ENCODE measurements at regions not wholly inside any gene's neighbourhood (a gene's known extent, or its start where the extent isn't known, plus 50 kb on each side); places are given as distances from the start of the nearest gene placed in this dataset.

DNA sequence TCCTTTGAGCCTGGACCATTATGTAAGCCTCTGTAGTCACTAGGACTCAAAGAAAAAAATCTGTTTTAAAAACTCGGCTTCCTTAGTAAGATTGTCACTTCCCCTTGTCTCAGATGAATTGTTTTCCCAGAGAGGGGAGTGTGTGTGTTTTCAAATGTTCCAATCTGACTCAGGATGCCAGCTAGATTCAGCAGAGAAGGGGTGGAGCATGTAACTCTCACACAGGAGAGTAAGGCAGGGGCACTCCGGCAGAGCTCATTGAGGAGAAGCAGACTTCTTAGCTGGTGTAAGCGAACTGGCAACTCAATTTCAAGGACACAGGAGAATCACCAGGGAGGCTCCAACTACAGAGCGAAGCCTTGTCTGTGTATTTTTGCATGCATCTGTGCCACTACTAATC, 623.2 kb downstream of the LMO4 start:
- peaks cover 0 to 6% (median 0%) of the 10 kb centered on the region in 4 donors for H3K4me1 ChIP-seq
- H3K27me3 ChIP-seq: no peaks in the 10 kb centered on the region
- DNase-seq (ENCODE audit: low spot score in 2 of 2): no peak
- TF ChIP-seq EP300 (IDR thresholded peaks at IDR 0.05) (no peak), POLR2A (IDR thresholded peaks at IDR 0.05) (no peak)
- TF ChIP-seq, protein P1, sequence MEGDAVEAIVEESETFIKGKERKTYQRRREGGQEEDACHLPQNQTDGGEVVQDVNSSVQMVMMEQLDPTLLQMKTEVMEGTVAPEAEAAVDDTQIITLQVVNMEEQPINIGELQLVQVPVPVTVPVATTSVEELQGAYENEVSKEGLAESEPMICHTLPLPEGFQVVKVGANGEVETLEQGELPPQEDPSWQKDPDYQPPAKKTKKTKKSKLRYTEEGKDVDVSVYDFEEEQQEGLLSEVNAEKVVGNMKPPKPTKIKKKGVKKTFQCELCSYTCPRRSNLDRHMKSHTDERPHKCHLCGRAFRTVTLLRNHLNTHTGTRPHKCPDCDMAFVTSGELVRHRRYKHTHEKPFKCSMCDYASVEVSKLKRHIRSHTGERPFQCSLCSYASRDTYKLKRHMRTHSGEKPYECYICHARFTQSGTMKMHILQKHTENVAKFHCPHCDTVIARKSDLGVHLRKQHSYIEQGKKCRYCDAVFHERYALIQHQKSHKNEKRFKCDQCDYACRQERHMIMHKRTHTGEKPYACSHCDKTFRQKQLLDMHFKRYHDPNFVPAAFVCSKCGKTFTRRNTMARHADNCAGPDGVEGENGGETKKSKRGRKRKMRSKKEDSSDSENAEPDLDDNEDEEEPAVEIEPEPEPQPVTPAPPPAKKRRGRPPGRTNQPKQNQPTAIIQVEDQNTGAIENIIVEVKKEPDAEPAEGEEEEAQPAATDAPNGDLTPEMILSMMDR (IDR thresholded peaks at IDR 0.05): no peak
- no peak overlapping the region for H3K4me3 ChIP-seq
- no peak overlapping the region for H3K27ac ChIP-seq
- H3K36me3 ChIP-seq: no peaks in the 10 kb centered on the region
- H3K9me3 ChIP-seq: no peaks in the 10 kb centered on the region
- 56 to 71% methylated on average over 4 of the region's 4 CpGs for WGBS, 2 donors

DNA sequence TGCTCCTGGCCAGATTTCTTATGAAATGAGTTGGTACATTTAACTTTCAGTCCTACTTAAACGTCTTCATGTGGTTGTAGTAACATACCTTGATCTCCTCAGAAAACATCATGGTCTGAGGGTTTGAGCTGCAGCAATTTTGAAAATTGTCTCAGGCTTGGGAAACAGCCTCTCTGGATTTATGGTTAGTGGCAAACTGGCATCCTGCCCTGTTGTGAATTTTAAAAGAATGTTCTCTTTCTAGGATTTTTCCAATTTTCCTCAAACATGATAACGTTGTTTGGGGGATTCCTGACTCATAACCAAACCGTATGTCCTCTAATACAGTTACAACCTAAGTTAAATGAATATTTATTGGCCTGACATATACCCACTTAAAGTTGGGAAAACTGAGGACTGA, 624.4 kb downstream of the LMO4 start:
- Histone ChIP-seq H3K27ac (no peak overlapping the region), H3K36me3 (no peaks in the 10 kb centered on the region), H3K4me1 (peaks cover 0 to 16% (median 0%) of the 10 kb centered on the region in 4 donors), H3K4me3 (no peak overlapping the region), H3K27me3 (no peaks in the 10 kb centered on the region), H3K9me3 (no peaks in the 10 kb centered on the region)
- TF ChIP-seq EP300 (IDR thresholded peaks at IDR 0.05): no peak
- no peak for TF ChIP-seq POLR2A (IDR thresholded peaks at IDR 0.05)
- TF ChIP-seq, protein P1 (IDR thresholded peaks at IDR 0.05): no peak
- WGBS, 2 donors: 62 to 67% methylated on average over 3 of the region's 3 CpGs
- DNase-seq (ENCODE audit: low spot score in 2 of 2): no peak

DNA sequence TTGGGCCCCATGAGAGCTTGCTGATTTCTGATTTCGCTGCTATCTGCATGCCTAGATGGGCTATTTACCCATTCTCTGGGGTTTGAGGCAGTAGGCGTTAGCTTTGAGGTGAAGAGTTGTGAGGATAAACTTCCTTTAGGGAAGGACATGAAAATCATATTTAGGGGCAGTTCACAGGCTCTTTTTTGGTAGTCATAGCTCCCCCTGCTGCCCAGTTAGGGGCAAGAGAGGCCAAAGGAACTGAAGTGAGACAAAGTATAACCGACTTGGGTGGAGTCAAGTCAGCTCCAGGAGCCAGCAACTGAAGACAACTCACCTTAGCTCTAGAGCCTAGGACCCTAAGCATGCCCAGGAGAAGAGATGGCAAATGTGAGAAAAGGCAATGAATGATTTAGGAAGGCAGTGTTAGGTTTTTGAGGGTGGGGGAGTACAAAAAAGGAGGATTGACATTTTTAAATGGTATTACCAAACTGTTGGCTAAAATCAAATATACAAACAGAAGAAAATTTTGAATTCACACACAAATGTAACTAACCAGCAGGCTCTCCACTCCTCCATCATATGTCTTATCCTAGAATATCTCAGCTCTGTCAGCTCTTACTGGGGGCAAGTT, 625.2 kb downstream of the LMO4 start:
- no peaks in the 10 kb centered on the region for H3K9me3 ChIP-seq
- DNase-seq (ENCODE audit: low spot score in 2 of 2): peak; percentile 33 to 79
- TF ChIP-seq EP300 (IDR thresholded peaks at IDR 0.05) (no peak), POLR2A (IDR thresholded peaks at IDR 0.05) (no peak)
- TF ChIP-seq, protein P1 (IDR thresholded peaks at IDR 0.05): peak; percentile 66 to 77 (median 73)
- H3K4me1 ChIP-seq: peaks cover 0 to 18% (median 0%) of the 10 kb centered on the region in 4 donors
- H3K4me3 ChIP-seq: no peak overlapping the region
- H3K36me3 ChIP-seq: no peaks in the 10 kb centered on the region
- H3K27me3 ChIP-seq: no peaks in the 10 kb centered on the region
- no peak overlapping the region for H3K27ac ChIP-seq
- WGBS, 2 donors: 15 to 18% methylated on average over 3 of the region's 3 CpGs

DNA sequence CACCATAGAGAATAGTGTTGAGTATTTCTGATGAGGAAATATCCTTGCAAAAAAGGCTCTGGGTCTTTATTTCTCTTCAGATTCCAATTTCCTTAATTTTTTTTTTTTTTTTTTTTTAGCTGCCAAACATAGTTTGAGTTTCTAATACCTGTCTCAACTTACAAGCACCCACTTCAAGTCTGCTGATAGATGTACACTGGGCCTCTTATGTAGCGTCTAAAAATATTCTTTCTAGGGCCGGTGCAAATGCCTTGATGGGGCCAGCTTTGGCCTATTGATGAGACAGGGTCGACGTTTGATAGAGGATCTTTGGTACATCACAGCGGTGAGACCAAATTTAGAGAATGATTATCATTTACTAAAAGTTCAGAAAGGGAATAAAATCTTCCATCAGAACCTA, 626.4 kb downstream of the LMO4 start:
- 88 to 91% methylated on average over 5 of the region's 5 CpGs for WGBS, 2 donors
- H3K4me3 ChIP-seq: no peak overlapping the region
- DNase-seq (ENCODE audit: low spot score in 2 of 2): no peak
- H3K36me3 ChIP-seq: no peaks in the 10 kb centered on the region
- H3K27me3 ChIP-seq: no peaks in the 10 kb centered on the region
- TF ChIP-seq EP300 (IDR thresholded peaks at IDR 0.05): no peak
- TF ChIP-seq, protein P1 (IDR thresholded peaks at IDR 0.05): no peak
- no peak for TF ChIP-seq POLR2A (IDR thresholded peaks at IDR 0.05)
- H3K4me1 ChIP-seq: peaks cover 0 to 18% (median 0%) of the 10 kb centered on the region in 4 donors
- H3K9me3 ChIP-seq: no peaks in the 10 kb centered on the region
- no peak overlapping the region for H3K27ac ChIP-seq

DNA sequence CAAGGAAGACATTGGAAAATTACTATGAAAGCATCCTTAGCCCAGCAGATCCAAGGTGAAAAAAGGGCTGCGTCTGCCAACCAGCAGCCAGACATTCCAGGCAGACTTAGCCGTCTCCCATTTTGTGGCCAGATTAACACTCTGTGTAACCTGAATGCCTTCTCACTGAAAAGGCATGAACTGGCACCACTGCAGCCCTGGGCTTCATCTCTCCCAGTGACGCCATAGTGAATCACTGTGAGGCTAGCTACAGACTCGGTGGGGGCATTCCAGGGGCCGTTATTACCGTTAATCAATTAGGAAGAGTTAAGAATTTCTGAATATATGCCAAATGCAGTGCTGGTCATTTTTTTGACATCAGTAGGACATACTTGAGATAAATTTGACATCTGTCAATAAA, 627.4 kb downstream of the LMO4 start:
- peaks cover 0 to 18% (median 0%) of the 10 kb centered on the region in 4 donors for H3K4me1 ChIP-seq
- no peak overlapping the region for H3K4me3 ChIP-seq
- H3K9me3 ChIP-seq: no peaks in the 10 kb centered on the region
- no peak overlapping the region for H3K27ac ChIP-seq
- no peaks in the 10 kb centered on the region for H3K36me3 ChIP-seq
- 43 to 53% methylated on average over 6 of the region's 6 CpGs for WGBS, 2 donors
- H3K27me3 ChIP-seq: no peaks in the 10 kb centered on the region
- TF ChIP-seq, protein P1 (IDR thresholded peaks at IDR 0.05): no peak
- TF ChIP-seq POLR2A (IDR thresholded peaks at IDR 0.05) (no peak), EP300 (IDR thresholded peaks at IDR 0.05) (no peak)
- DNase-seq (ENCODE audit: low spot score in 2 of 2): no peak
